A673 (cell line): ENCODE measurements at regions not wholly inside any gene's neighbourhood (a gene's known extent, or its start where the extent isn't known, plus 50 kb on each side); places are given as distances from the start of the nearest gene placed in this dataset.

Source experiments
- BruUV-seq: library from RNA; stranded (reverse); fragments of 400-500 nt; replicated peaks from 2 replicates; lab custom pipeline; 2021; lab: Mats Ljungman, UMichigan
- CTCF ChIA-PET: fragments of 300-600 bp; sonication (Branson Sonifier 250); formaldehyde crosslinking; loops from one replicate; lab custom pipeline; 2022; ENCODE audit warnings: antibody characterized with exemption; lab: Charles Lee
- POLR2A ChIA-PET: fragments of 300-600 bp; sonication (Branson Sonifier 250); formaldehyde crosslinking; loops from one replicate; lab custom pipeline; 2022; ENCODE audit warnings: antibody characterized with exemption; ENCODE audit not compliant: low non-redundant PET; lab: Charles Lee
- DNase-seq: peaks from one replicate; pipeline ENCODE4 v3.0.0-alpha.2; 2015; ENCODE audit warnings: low spot score
- H3K27ac ChIP-seq: fragments of 200-600 bp; sonication (generic); 2 replicates; pipeline ENCODE4 v1.5.1; 2016; ENCODE audit warnings: mixed run types, low read depth, mild to moderate bottlenecking, mixed read lengths, antibody characterized with exemption, low read length; ENCODE audit not compliant: poor library complexity, severe bottlenecking
- H3K27me3 ChIP-seq: fragments of 200-600 bp; sonication (generic); replicated peaks from 2 replicates; pipeline ENCODE4 v1.6.1; 2017; ENCODE audit warnings: mixed run types, low read depth, mild to moderate bottlenecking, mixed read lengths, antibody characterized with exemption, low read length; ENCODE audit not compliant: insufficient read depth, poor library complexity
- H3K36me3 ChIP-seq: fragments of 200-600 bp; sonication (generic); 2 replicates; pipeline ENCODE4 v1.6.1; 2016; ENCODE audit warnings: mixed run types, mild to moderate bottlenecking, mixed read lengths, antibody characterized with exemption, low read length; ENCODE audit not compliant: insufficient read depth, poor library complexity, severe bottlenecking
- H3K4me1 ChIP-seq: fragments of 200-600 bp; sonication (generic); 2 replicates; pipeline ENCODE4 v1.6.1; 2017; ENCODE audit warnings: mixed run types, mild to moderate bottlenecking, mixed read lengths, antibody characterized with exemption, low read length; ENCODE audit not compliant: insufficient read depth, poor library complexity, severe bottlenecking
- H3K4me3 ChIP-seq: fragments of 200-600 bp; sonication (generic); 2 replicates; pipeline ENCODE4 v1.5.1; 2016; ENCODE audit warnings: low read depth, mixed run types, mild to moderate bottlenecking, mixed read lengths, low read length; ENCODE audit not compliant: poor library complexity, severe bottlenecking
- H3K9me3 ChIP-seq: fragments of 200-600 bp; sonication (generic); 2 replicates; pipeline ENCODE4 v1.6.1; 2016; ENCODE audit warnings: mixed run types, low read depth, mild to moderate bottlenecking, mixed read lengths, antibody characterized with exemption, low read length; ENCODE audit not compliant: poor library complexity, severe bottlenecking
- CTCF ChIP-seq: fragments of 300-800, 200-600 bp; sonication (generic); conservative IDR thresholded peaks from 2 replicates; pipeline ENCODE4 v1.5.1; 2017; ENCODE audit warnings: low read depth, mild to moderate bottlenecking, antibody characterized with exemption, low read length, moderate library complexity, mixed read lengths
- EZH2 ChIP-seq: fragments of 200-600 bp; sonication (generic); IDR thresholded peaks from 2 replicates; pipeline ENCODE4 v1.6.1; 2017; ENCODE audit warnings: borderline replicate concordance, low read depth, mild to moderate bottlenecking, mixed read lengths, antibody characterized with exemption, low read length; ENCODE audit not compliant: poor library complexity, severe bottlenecking
- intact Hi-C: fragments of 100-400 bp; cut with micrococcal nuclease; formaldehyde crosslinking; loops from one replicate; pipeline ENCODE4 v1.10.0; 2022; ENCODE audit not compliant: unreplicated experiment

- ChIA-PET POLR2A (no interaction called here), CTCF (no interaction called here)
- H3K9me3 ChIP-seq, result no peaks in the 10 kb centered on the region
- intact Hi-C loops, result no loop called here
- no peaks in the 10 kb centered on the region for H3K36me3 ChIP-seq
- H3K4me3 ChIP-seq, result no peak overlapping the region
- no TSS peak for BruUV-seq
- no peak for DNase-seq
- H3K4me1 ChIP-seq, result no peaks in the 10 kb centered on the region
- TF ChIP-seq EZH2 (no peak), CTCF (no peak)
- no peak overlapping the region for H3K27ac ChIP-seq
- H3K27me3 ChIP-seq, result peaks cover 5% of the 10 kb centered on the region
Measured at GRCh38 chr5:172582940-172583339, 58.1 kb upstream of the NEURL1B start.

- H3K4me1 ChIP-seq, result no peaks in the 10 kb centered on the region
- H3K9me3 ChIP-seq, result no peaks in the 10 kb centered on the region
- intact Hi-C loops, result no loop called here
- H3K27me3 ChIP-seq, result peaks cover 5% of the 10 kb centered on the region
- CTCF ChIA-PET, result no interaction called here
- TF ChIP-seq CTCF (no peak), EZH2 (no peak)
- no peak overlapping the region for H3K4me3 ChIP-seq
- no peaks in the 10 kb centered on the region for H3K36me3 ChIP-seq
- DNase-seq, result no peak
- H3K27ac ChIP-seq, result no peak overlapping the region
- no TSS peak for BruUV-seq
- POLR2A ChIA-PET, result no interaction called here
Measured at GRCh38 chr5:172581315-172581714, 59.7 kb upstream of the NEURL1B start.

- no peak for DNase-seq
- POLR2A ChIA-PET, result interaction anchor here (0.6 kb wide), 1 partner anchor 84 kb away, joined by 3 read pairs; no protein-coding TSS in a partner anchor
- Histone ChIP-seq H3K27ac (no peak overlapping the region), H3K36me3 (no peaks in the 10 kb centered on the region), H3K9me3 (no peaks in the 10 kb centered on the region), H3K4me1 (no peaks in the 10 kb centered on the region), H3K27me3 (no peaks in the 10 kb centered on the region), H3K4me3 (no peak overlapping the region)
- CTCF ChIA-PET, result no interaction called here
- no TSS peak for BruUV-seq
- no peak for TF ChIP-seq EZH2
- TF ChIP-seq CTCF, result no peak
- intact Hi-C loops, result no loop called here
Measured at GRCh38 chr5:172579403-172579990, 61.6 kb upstream of the NEURL1B start.
